ENCODE measurements at regions not wholly inside any gene's neighbourhood (a gene's known extent, or its start where the extent isn't known, plus 50 kb on each side); places are given as distances from the start of the nearest gene placed in this dataset.

DNA sequence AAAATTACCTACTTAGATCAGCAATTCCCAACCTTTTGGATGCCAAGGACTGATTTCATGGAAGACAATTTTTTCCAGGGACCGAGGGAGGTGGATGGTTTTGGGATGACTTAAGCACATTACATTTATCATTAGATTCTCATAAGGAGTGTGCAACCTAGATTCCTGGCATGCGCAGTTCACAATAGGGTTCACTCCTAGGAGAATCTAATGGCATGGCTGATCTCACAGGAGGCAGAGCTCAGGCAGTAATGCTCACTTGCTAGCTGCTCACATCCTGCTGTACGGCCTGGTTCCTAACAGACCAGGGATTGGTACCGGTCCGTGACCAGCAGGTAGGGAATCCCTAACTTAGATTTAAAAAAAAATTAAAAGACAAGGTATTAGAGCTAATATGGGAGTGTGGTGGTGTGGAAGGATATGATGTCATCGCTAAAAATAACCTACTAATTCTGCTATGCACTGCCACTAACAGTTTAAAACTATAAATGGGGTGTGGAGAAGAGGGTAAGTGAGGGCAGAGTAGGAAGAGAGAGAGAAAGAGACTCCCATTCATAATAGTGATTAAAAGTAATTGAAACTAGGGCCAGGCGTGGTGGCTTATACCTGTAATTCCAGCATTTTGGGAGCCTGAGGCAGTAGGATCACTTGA is 282.7 kb downstream of the BAMBI start:
- Histone ChIP-seq H3K79me2 (ENCODE audit: control insufficient read depth, insufficient read depth, low read length) (no peaks in the 10 kb centered on the region), H3K4me2 (ENCODE audit: insufficient read depth, low read length) (no peak overlapping the region), H4K20me1 (replicated peaks; ENCODE audit: control insufficient read depth, insufficient read depth, low read length) (no peaks in the 10 kb centered on the region), H3K4me1 (replicated peaks in 1 of 2; ENCODE audit: control insufficient read depth in 2 of 2, insufficient read depth in 2 of 2, low read length in 2 of 2) (no peaks in the 10 kb centered on the region), H3K9me3 (replicated peaks; ENCODE audit: control insufficient read depth, insufficient read depth, low read depth, low read length) (no peaks in the 10 kb centered on the region), H2AFZ (ENCODE audit: low read depth, low read length) (peak overlapping the region; percentile 29; the same call in 1 of the 2 replicates), H3K9ac (ENCODE audit: insufficient read depth in 1 of 2, low read depth in 2 of 2, low read length in 2 of 2) (no peak overlapping the region), H3K9me1 (ENCODE audit: control insufficient read depth, insufficient read depth, low read length) (no peaks in the 10 kb centered on the region), H3K27ac (ENCODE audit: extremely low read depth, low read depth, low read length) (no peak overlapping the region), H3K27me3 (ENCODE audit: control insufficient read depth in 2 of 2, insufficient read depth in 2 of 2, low read length in 2 of 2) (no peaks in the 10 kb centered on the region), H3K4me3 (no peak overlapping the region), H3K36me3 (ENCODE audit: control insufficient read depth, insufficient read depth, low read length) (no peaks in the 10 kb centered on the region)
- ATAC-seq (no peak), FAIRE-seq (no peak), DNase-seq (ENCODE audit: extremely low read depth in 1 of 4, low spot score in 3 of 4) (no peak)
- WGBS (ENCODE audit: insufficient coverage, low coverage, missing lambda C conversion rate) = 74% methylated on average over 7 of the region's 7 CpGs
- no TSS peak for BruUV-seq (replicated peaks)
- in situ Hi-C loops (cut with MboI) (no loop called here), intact Hi-C loops (cut with micrococcal nuclease) (no loop called here)
- CTCF ChIA-PET (ENCODE audit: low intra/inter-chr PET ratio) = no interaction called here
- POLR2A ChIA-PET = no interaction called here
- 0 out of 2 replicates have a peak, but pooled peaks have one; percentile 49 for TF ChIP-seq MEF2D (tag; conservative IDR thresholded peaks at IDR 0.05; ENCODE audit: low read depth)
- TF ChIP-seq ZNF175 (CRISPR knock-in tag; IDR thresholded peaks at IDR 0.05; ENCODE audit: low read depth) = 0 out of 2 replicates have a peak, but pooled peaks have one; percentile 41
- peak; percentile 35 for TF ChIP-seq JUND (IDR thresholded peaks at IDR 0.05; ENCODE audit: borderline replicate concordance, low read depth, low read length)
- TF ChIP-seq JUND (tag; IDR thresholded peaks at IDR 0.05; ENCODE audit: borderline replicate concordance, low read depth, low read length) = no peak
- TF ChIP-seq, protein P1, sequence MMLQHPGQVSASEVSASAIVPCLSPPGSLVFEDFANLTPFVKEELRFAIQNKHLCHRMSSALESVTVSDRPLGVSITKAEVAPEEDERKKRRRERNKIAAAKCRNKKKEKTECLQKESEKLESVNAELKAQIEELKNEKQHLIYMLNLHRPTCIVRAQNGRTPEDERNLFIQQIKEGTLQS (IDR thresholded peaks at IDR 0.05) = peak; percentile 77
- TF ChIP-seq, protein P1 (CRISPR knock-in tag; conservative IDR thresholded peaks at IDR 0.05) = no peak
- no peak for TF ChIP-seq TEAD2 (tag; IDR thresholded peaks at IDR 0.05)
- no peak for TF ChIP-seq SMAD3 (CRISPR knock-in tag; conservative IDR thresholded peaks at IDR 0.05)
- peak; percentile 89 for TF ChIP-seq ATF7 (IDR thresholded peaks at IDR 0.05)
- no peak for TF ChIP-seq TCF7 (IDR thresholded peaks at IDR 0.05; ENCODE audit: borderline replicate concordance)
- no peak for TF ChIP-seq ZZZ3 (IDR thresholded peaks at IDR 0.05)
- TF ChIP-seq MEF2A (IDR thresholded peaks at IDR 0.05; ENCODE audit: control insufficient read depth, low read depth, low read length) = peak; percentile 62; the same call in 1 of the 2 replicates
